ENCODE measurements at regions not wholly inside any gene's neighbourhood (a gene's known extent, or its start where the extent isn't known, plus 50 kb on each side); places are given as distances from the start of the nearest gene placed in this dataset.
A peak's percentile ranks its signal among the peaks of the same experiment; 100 is the strongest.

GRCh38 chr3:31295150-31295765, 237.5 kb upstream of the STT3B start:
- TF ChIP-seq, protein P1, sequence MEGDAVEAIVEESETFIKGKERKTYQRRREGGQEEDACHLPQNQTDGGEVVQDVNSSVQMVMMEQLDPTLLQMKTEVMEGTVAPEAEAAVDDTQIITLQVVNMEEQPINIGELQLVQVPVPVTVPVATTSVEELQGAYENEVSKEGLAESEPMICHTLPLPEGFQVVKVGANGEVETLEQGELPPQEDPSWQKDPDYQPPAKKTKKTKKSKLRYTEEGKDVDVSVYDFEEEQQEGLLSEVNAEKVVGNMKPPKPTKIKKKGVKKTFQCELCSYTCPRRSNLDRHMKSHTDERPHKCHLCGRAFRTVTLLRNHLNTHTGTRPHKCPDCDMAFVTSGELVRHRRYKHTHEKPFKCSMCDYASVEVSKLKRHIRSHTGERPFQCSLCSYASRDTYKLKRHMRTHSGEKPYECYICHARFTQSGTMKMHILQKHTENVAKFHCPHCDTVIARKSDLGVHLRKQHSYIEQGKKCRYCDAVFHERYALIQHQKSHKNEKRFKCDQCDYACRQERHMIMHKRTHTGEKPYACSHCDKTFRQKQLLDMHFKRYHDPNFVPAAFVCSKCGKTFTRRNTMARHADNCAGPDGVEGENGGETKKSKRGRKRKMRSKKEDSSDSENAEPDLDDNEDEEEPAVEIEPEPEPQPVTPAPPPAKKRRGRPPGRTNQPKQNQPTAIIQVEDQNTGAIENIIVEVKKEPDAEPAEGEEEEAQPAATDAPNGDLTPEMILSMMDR (IDR thresholded peaks at IDR 0.05; ENCODE audit: unreplicated experiment) = no peak
- Mint-ChIP-seq H3K27me3 (ENCODE audit: low read depth) (no peaks in the 10 kb centered on the region), H3K27ac (peak overlapping the region; percentile 67), H3K9me3 (peaks cover 8% of the 10 kb centered on the region), H3K36me3 (no peaks in the 10 kb centered on the region), H3K4me3 (no peak overlapping the region), H3K4me1 (peaks cover 43% of the 10 kb centered on the region)
- no peak for DNase-seq (ENCODE audit: low spot score in 2 of 2, unreplicated experiment in 2 of 2)

DNA sequence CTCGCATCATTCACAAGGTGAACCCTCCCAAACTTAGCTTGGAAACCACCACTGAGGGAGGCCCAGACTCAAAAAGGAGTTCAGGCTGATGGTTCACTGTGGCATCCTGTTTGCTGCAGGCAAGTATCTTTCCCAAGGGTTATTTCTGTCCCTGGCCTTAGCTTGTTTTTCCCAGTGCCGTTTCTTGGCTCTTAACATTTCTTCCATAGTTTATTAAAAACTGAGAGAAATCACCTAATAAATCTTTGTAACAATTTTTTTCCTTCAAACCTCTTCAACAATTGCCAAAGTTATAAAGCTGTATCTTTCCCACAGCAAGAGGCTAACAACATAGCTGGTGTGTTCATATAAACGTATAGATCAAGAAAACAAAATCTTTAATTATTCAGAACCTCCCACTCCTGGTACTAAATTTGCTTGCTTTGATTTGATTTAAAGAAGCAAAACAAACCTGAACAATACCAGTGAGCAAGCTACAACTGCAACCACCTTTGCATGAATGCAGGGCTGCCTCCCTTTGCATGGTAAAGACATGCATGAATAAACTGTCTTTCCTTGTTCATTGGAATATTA, 234.9 kb upstream of the STT3B start:
- TF ChIP-seq, protein P1 (IDR thresholded peaks at IDR 0.05; ENCODE audit: unreplicated experiment) = no peak
- Mint-ChIP-seq H3K4me1 (peaks cover 26% of the 10 kb centered on the region), H3K9me3 (peaks cover 8% of the 10 kb centered on the region), H3K27me3 (ENCODE audit: low read depth) (no peaks in the 10 kb centered on the region), H3K27ac (no peak overlapping the region), H3K36me3 (no peaks in the 10 kb centered on the region), H3K4me3 (no peak overlapping the region)
- DNase-seq (ENCODE audit: low spot score in 2 of 2, unreplicated experiment in 2 of 2) = no peak

- Mint-ChIP-seq H3K27me3 (ENCODE audit: low read depth) (no peaks in the 10 kb centered on the region), H3K27ac (no peak overlapping the region), H3K4me1 (peaks cover 4% of the 10 kb centered on the region), H3K9me3 (peaks cover 8% of the 10 kb centered on the region), H3K4me3 (no peak overlapping the region), H3K36me3 (no peaks in the 10 kb centered on the region)
- TF ChIP-seq, protein P1 (IDR thresholded peaks at IDR 0.05; ENCODE audit: unreplicated experiment) = no peak
- DNase-seq (ENCODE audit: low spot score in 2 of 2, unreplicated experiment in 2 of 2) = no peak
These were observed 232.0 kb upstream of the STT3B start for GRCh38 chr3:31300456-31301443.

- DNase-seq (ENCODE audit: low spot score in 2 of 2, unreplicated experiment in 2 of 2) = no peak
- TF ChIP-seq, protein P1 (IDR thresholded peaks at IDR 0.05; ENCODE audit: unreplicated experiment) = no peak
- peaks cover 8% of the 10 kb centered on the region for H3K9me3 Mint-ChIP-seq
- no peak overlapping the region for H3K4me3 Mint-ChIP-seq
- H3K27me3 Mint-ChIP-seq (ENCODE audit: low read depth) = no peaks in the 10 kb centered on the region
- H3K27ac Mint-ChIP-seq = no peak overlapping the region
- no peaks in the 10 kb centered on the region for H3K36me3 Mint-ChIP-seq
- peaks cover 4% of the 10 kb centered on the region for H3K4me1 Mint-ChIP-seq
These were observed 230.4 kb upstream of the STT3B start for GRCh38 chr3:31302343-31302742.

- no peaks in the 10 kb centered on the region for H3K36me3 Mint-ChIP-seq
- H3K4me3 Mint-ChIP-seq = no peak overlapping the region
- DNase-seq (ENCODE audit: low spot score in 2 of 2, unreplicated experiment in 2 of 2) = no peak
- no peaks in the 10 kb centered on the region for H3K9me3 Mint-ChIP-seq
- TF ChIP-seq, protein P1 (IDR thresholded peaks at IDR 0.05; ENCODE audit: unreplicated experiment) = no peak
- H3K4me1 Mint-ChIP-seq = peaks cover 7% of the 10 kb centered on the region
- H3K27me3 Mint-ChIP-seq (ENCODE audit: low read depth) = no peaks in the 10 kb centered on the region
- H3K27ac Mint-ChIP-seq = no peak overlapping the region
These were observed 227.4 kb upstream of the STT3B start for GRCh38 chr3:31305340-31305739.
